Brain microvascular endothelial cell (primary cell): ENCODE measurements at regions not wholly inside any gene's neighbourhood (a gene's known extent, or its start where the extent isn't known, plus 50 kb on each side); places are given as distances from the start of the nearest gene placed in this dataset.

Source experiments
- DNase-seq: peaks from one replicate; pipeline ENCODE4 v3.0.0-alpha.2; 2020
- H3K27ac ChIP-seq: fragments of 250-450 bp; sonication (Bioruptor Pico); 2 replicates; pipeline ENCODE4 v1.5.1; 2020; ENCODE audit warnings: mild to moderate bottlenecking, moderate library complexity
- H3K27me3 ChIP-seq: fragments of 250-450 bp; sonication (Bioruptor Pico); replicated peaks from 2 replicates; pipeline ENCODE4 v1.5.1; 2020; ENCODE audit warnings: mild to moderate bottlenecking
- H3K36me3 ChIP-seq: fragments of 250-450 bp; sonication (Bioruptor Pico); replicated peaks from 2 replicates; pipeline ENCODE4 v1.5.1; 2020; ENCODE audit warnings: mild to moderate bottlenecking
- H3K4me3 ChIP-seq: 2 replicates; pipeline ENCODE4 v1.5.1; 2011; ENCODE audit warnings: low read depth, mild to moderate bottlenecking, control low read depth, low read length, moderate library complexity
- in situ Hi-C: cut with HindIII; loops from 2 replicates; pipeline ENCODE4 v1.10.0; 2017; ENCODE audit warnings: low sequenced_read_pairs, low pct_ligation_motif_present
- TF ChIP-seq, protein P1 (sequence below): IDR thresholded peaks from 2 replicates; pipeline ENCODE4 v1.5.1; 2011; ENCODE audit warnings: low read depth, mild to moderate bottlenecking, moderate library complexity, low read length, control low read depth, inconsistent platforms; ENCODE audit errors: missing control alignments

DNA sequence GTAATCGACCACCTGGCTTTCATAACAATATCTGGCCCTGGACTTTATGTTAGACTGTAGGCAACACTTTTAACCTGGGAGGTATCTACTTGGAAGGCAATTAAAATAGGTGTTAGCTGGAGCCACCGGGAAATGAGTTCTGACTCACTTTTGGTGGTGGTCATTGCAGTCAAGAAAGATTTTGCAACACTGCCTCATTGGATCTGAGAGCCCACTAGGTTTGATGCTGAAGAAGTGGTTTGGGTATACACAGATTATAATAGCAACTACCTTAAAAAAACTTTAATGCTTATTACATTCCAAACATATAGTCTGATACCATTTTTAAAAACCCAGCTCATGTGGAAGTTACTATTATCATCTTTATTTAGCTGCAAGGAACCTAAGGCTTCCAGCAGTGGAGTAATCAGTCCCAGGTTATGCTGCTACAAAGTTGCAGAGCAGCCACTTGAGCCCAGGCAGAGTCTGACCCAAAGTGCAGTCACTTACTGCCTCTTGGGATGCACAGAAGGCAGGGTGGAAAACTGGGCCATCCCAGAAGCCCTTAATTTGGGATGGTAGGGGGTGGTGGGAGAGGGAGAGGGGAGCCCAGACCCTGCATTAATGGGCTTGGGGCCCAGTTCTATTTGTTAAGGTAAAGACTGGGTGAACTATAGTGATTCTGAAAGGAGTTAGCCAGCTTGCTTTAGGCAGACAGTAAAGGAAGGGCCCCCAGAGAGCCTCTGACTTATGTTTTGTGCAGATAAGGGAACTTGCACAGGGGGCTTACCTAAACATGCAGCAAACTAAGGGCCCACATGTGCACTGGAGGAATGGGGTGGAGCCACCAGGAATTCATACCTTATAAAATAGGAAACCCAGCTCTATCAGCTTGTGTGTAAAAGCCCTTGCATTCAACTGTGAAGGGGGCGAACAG, 149.4 kb downstream of the SNX19 start:
- Histone ChIP-seq H3K36me3 (no peaks in the 10 kb centered on the region), H3K4me3 (no peak overlapping the region), H3K27ac (no peak overlapping the region), H3K27me3 (no peaks in the 10 kb centered on the region)
- TF ChIP-seq, protein P1, sequence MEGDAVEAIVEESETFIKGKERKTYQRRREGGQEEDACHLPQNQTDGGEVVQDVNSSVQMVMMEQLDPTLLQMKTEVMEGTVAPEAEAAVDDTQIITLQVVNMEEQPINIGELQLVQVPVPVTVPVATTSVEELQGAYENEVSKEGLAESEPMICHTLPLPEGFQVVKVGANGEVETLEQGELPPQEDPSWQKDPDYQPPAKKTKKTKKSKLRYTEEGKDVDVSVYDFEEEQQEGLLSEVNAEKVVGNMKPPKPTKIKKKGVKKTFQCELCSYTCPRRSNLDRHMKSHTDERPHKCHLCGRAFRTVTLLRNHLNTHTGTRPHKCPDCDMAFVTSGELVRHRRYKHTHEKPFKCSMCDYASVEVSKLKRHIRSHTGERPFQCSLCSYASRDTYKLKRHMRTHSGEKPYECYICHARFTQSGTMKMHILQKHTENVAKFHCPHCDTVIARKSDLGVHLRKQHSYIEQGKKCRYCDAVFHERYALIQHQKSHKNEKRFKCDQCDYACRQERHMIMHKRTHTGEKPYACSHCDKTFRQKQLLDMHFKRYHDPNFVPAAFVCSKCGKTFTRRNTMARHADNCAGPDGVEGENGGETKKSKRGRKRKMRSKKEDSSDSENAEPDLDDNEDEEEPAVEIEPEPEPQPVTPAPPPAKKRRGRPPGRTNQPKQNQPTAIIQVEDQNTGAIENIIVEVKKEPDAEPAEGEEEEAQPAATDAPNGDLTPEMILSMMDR, result no peak
- no peak for DNase-seq
- in situ Hi-C loops, result no loop called here

DNA sequence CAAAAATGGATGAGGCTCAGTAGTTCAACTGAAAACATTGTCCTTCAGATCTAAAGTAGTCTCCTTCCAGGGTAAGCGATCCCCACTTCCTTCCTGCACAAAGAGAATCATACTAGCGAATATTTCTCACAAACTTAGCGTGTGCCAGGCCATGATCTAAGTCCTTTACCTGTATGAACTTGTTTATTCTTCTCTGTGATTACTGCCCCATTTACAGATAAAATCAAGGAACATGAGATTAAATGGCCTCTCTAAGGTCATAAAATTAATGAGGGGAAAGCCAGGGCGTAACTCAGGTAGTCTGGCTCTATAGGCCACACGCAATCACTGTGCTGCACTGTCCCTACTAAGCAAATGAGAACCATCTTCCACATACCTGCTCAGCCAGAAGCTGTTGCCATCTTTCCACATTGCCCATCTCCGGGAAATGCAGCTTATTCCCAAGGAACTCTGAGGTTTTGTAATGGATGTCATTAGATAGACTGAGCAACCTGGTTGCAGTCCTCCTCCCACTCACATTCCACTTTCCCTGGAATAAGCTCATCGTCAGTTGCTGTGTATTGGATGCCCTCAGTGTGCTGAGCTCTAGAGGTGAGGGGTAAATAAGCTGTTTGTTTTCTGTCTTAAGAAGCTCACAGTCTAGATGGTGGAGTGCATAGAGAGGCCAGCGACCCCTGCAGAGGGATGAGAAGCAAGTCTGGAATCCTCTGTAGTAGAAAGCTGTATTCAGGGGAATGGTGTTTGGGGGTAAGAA, 146.3 kb downstream of the SNX19 start:
- TF ChIP-seq, protein P1, result no peak
- Histone ChIP-seq H3K36me3 (no peaks in the 10 kb centered on the region), H3K27me3 (no peaks in the 10 kb centered on the region), H3K4me3 (no peak overlapping the region), H3K27ac (no peak overlapping the region)
- in situ Hi-C loops, result no loop called here
- DNase-seq, result no peak

DNA sequence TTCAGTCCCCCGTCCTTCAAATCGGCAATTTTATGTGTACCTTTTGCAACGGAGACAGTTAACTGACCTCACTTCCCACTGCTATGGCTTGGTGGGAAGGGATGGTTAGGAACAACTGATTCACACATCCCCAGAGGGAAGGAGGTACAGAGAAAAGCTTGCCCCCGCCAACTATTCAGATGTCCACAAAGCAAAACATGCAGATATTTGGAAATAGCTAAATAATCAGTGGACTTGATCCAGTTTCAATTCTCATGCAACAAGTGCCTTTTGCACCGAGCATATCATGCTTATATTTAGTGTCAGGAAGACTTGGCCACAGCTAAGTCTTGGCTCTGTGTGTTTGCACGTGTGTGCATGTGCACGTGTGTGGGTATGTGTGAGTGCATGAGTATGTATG, 144.6 kb downstream of the SNX19 start:
- H3K36me3 ChIP-seq, result no peaks in the 10 kb centered on the region
- no peak for DNase-seq
- in situ Hi-C loops, result no loop called here
- no peak overlapping the region for H3K27ac ChIP-seq
- TF ChIP-seq, protein P1, result no peak
- H3K4me3 ChIP-seq, result no peak overlapping the region
- H3K27me3 ChIP-seq, result no peaks in the 10 kb centered on the region

DNA sequence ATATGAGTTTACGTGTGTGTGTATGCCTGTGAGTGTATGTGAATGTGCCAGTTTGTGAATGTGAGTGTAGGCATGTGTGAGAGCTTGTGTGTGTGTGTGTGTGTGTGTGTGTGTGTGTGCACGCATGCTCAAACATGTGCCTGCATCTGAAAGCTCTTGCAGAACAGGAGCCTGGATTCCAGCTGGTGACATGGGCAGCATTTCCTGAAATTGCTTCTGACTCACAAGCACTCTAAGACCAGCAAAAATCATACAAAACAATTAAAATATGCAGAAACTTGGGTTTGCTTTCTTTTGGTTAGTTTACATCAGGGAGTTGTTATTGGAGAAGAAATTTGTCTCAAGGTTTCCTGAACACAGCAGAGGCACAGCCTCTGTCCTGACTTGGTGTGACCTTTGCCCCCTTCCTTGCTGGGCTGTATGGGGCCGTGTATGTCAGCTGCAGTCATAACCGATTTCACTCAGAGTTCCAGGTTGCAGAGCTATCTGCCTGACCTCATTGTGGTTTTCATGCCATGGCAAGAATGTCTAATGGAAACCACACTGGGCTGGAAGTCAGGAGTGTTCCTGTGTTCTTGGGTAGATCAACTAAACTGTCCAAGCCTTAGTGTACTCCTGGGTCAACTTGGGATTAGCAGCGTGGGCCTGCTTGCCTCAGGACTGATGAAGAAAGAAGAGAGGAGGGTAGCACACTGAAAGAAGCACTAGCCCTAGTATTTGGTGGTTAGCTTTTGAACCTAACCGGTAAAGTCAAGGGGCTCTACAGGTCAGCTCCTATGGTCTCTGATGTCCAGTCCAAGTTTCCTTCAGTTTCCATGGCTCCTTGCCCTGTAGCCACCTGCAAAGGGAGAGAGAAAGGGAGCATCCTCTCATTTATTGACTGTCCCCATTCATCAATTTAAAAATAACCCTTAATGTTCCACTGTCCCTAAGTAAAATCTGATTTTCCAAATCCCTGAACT, 143.7 kb downstream of the SNX19 start:
- peak; percentile 92 for DNase-seq
- Histone ChIP-seq H3K27me3 (no peaks in the 10 kb centered on the region), H3K27ac (peak overlapping the region; percentile 0), H3K36me3 (no peaks in the 10 kb centered on the region), H3K4me3 (no peak overlapping the region)
- in situ Hi-C loops, result no loop called here
- TF ChIP-seq, protein P1, result no peak

DNA sequence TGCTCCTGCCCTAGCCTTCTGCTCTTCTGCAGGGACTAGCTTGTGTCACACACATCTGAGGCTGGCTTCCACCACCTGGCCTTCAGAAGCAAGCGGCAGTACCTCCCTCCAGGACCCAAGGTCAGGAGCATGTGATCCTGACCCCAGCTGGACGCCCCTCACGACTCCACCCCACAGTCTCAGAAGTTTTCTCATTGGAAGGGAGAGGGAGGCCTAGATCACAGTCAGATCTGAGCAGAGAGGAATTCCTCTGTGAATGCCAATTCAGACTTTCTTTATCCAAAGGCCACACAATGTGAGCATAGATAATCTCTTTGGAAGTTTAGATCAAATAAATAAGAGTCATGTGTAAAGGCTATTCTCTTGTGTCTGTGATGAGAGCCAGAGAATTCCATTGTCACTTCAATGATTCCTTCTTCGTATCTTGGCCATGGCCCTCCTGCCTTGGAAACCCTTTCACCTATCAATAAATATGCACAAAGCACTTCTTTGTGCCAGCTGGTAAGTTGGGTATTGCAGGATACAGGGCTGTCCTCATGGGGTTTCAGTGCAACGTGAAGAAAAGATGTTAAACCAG, 142.9 kb downstream of the SNX19 start:
- Histone ChIP-seq H3K27ac (no peak overlapping the region), H3K36me3 (no peaks in the 10 kb centered on the region), H3K4me3 (no peak overlapping the region), H3K27me3 (no peaks in the 10 kb centered on the region)
- no peak for DNase-seq
- TF ChIP-seq, protein P1, result no peak
- in situ Hi-C loops, result no loop called here
